ENCODE measurements at regions not wholly inside any gene's neighbourhood (a gene's known extent, or its start where the extent isn't known, plus 50 kb on each side); places are given as distances from the start of the nearest gene placed in this dataset.

- Histone ChIP-seq H3K4me3 (ENCODE audit: low read depth, low read length, poor library complexity, severe bottlenecking) (no peak overlapping the region), H3K27ac (ENCODE audit: low read depth, low read length, poor library complexity, severe bottlenecking) (no peak overlapping the region), H3K4me1 (ENCODE audit: insufficient read depth, low read length, poor library complexity, severe bottlenecking) (no peaks in the 10 kb centered on the region), H3K27me3 (replicated peaks; ENCODE audit: insufficient read depth, low read depth, low read length, poor library complexity) (no peaks in the 10 kb centered on the region), H3K9me3 (ENCODE audit: low read depth, low read length, poor library complexity, severe bottlenecking) (no peaks in the 10 kb centered on the region), H3K36me3 (ENCODE audit: insufficient read depth, low read length, poor library complexity, severe bottlenecking) (no peaks in the 10 kb centered on the region)
- no peak for DNase-seq (ENCODE audit: low spot score)
- TF ChIP-seq, protein P1, sequence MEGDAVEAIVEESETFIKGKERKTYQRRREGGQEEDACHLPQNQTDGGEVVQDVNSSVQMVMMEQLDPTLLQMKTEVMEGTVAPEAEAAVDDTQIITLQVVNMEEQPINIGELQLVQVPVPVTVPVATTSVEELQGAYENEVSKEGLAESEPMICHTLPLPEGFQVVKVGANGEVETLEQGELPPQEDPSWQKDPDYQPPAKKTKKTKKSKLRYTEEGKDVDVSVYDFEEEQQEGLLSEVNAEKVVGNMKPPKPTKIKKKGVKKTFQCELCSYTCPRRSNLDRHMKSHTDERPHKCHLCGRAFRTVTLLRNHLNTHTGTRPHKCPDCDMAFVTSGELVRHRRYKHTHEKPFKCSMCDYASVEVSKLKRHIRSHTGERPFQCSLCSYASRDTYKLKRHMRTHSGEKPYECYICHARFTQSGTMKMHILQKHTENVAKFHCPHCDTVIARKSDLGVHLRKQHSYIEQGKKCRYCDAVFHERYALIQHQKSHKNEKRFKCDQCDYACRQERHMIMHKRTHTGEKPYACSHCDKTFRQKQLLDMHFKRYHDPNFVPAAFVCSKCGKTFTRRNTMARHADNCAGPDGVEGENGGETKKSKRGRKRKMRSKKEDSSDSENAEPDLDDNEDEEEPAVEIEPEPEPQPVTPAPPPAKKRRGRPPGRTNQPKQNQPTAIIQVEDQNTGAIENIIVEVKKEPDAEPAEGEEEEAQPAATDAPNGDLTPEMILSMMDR (conservative IDR thresholded peaks at IDR 0.05; ENCODE audit: low read depth, low read length), result no peak
- no peak for TF ChIP-seq EZH2 (IDR thresholded peaks at IDR 0.05; ENCODE audit: borderline replicate concordance, low read depth, low read length, poor library complexity, severe bottlenecking)
- no TSS peak for BruUV-seq (replicated peaks)
- ChIA-PET CTCF (no interaction called here), POLR2A (ENCODE audit: low non-redundant PET) (no interaction called here)
- intact Hi-C loops (cut with micrococcal nuclease; ENCODE audit: unreplicated experiment), result no loop called here
These were observed 80.6 kb downstream of the FEM1C start for GRCh38 chr5:115463983-115464382.

DNA sequence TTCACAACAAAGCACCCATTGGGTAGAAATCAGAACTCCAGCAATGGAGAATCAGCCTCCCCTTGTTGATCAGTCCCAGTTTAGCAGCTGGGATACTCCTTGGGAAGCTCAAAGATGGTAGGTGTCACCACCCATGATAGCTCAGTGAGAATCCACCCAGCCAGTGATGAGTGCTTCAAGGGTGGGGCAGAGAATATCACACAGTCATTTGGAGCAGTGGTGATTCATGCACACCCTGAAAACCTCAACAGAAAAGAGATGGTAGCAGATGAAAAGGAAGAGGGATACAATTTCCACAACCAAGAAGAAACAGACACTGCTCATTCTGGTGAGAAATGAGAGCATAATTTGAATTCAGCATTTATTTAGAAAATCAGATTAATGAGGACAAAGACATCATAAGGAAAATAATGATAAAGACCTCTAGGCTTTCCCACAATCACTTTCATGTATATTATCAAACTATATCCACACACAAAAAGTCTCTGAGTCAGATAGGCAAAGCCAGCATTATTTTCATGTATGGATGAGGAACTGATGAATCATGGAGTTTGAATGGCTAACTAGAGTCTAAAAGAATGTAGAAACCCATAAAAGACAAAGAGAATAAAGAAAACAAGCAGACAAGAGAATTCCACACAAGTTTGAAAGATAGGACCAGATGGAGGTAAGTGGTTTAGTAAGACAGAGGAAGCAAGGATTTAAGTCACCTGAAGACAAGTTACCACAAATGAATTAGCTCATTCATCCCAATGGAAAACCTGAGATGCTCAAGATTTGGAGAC lies 82.9 kb downstream of the FEM1C start:
- Histone ChIP-seq H3K9me3 (ENCODE audit: low read depth, low read length, poor library complexity, severe bottlenecking) (no peaks in the 10 kb centered on the region), H3K27ac (ENCODE audit: low read depth, low read length, poor library complexity, severe bottlenecking) (no peak overlapping the region), H3K4me3 (ENCODE audit: low read depth, low read length, poor library complexity, severe bottlenecking) (no peak overlapping the region), H3K27me3 (replicated peaks; ENCODE audit: insufficient read depth, low read depth, low read length, poor library complexity) (no peaks in the 10 kb centered on the region), H3K4me1 (ENCODE audit: insufficient read depth, low read length, poor library complexity, severe bottlenecking) (peaks cover 4% of the 10 kb centered on the region), H3K36me3 (ENCODE audit: insufficient read depth, low read length, poor library complexity, severe bottlenecking) (no peaks in the 10 kb centered on the region)
- TF ChIP-seq, protein P1 (conservative IDR thresholded peaks at IDR 0.05; ENCODE audit: low read depth, low read length), result no peak
- no peak for TF ChIP-seq EZH2 (IDR thresholded peaks at IDR 0.05; ENCODE audit: borderline replicate concordance, low read depth, low read length, poor library complexity, severe bottlenecking)
- no TSS peak for BruUV-seq (replicated peaks)
- POLR2A ChIA-PET (ENCODE audit: low non-redundant PET), result no interaction called here
- CTCF ChIA-PET, result no interaction called here
- no peak for DNase-seq (ENCODE audit: low spot score)
- intact Hi-C loops (cut with micrococcal nuclease; ENCODE audit: unreplicated experiment), result no loop called here

- Histone ChIP-seq H3K36me3 (ENCODE audit: insufficient read depth, low read length, poor library complexity, severe bottlenecking) (no peaks in the 10 kb centered on the region), H3K4me3 (ENCODE audit: low read depth, low read length, poor library complexity, severe bottlenecking) (no peak overlapping the region), H3K9me3 (ENCODE audit: low read depth, low read length, poor library complexity, severe bottlenecking) (no peaks in the 10 kb centered on the region), H3K27me3 (replicated peaks; ENCODE audit: insufficient read depth, low read depth, low read length, poor library complexity) (no peaks in the 10 kb centered on the region), H3K27ac (ENCODE audit: low read depth, low read length, poor library complexity, severe bottlenecking) (no peak overlapping the region), H3K4me1 (ENCODE audit: insufficient read depth, low read length, poor library complexity, severe bottlenecking) (peaks cover 4% of the 10 kb centered on the region)
- CTCF ChIA-PET, result no interaction called here
- no peak for DNase-seq (ENCODE audit: low spot score)
- BruUV-seq (replicated peaks), result no TSS peak
- POLR2A ChIA-PET (ENCODE audit: low non-redundant PET), result no interaction called here
- TF ChIP-seq EZH2 (IDR thresholded peaks at IDR 0.05; ENCODE audit: borderline replicate concordance, low read depth, low read length, poor library complexity, severe bottlenecking), result no peak
- TF ChIP-seq, protein P1 (conservative IDR thresholded peaks at IDR 0.05; ENCODE audit: low read depth, low read length), result no peak
- intact Hi-C loops (cut with micrococcal nuclease; ENCODE audit: unreplicated experiment), result no loop called here
These were observed 83.5 kb downstream of the FEM1C start for GRCh38 chr5:115461093-115461492.
